HepG2 (cell line): ENCODE measurements at regions not wholly inside any gene's neighbourhood (a gene's known extent, or its start where the extent isn't known, plus 50 kb on each side); places are given as distances from the start of the nearest gene placed in this dataset.

Experiments
- EP300 ChIP-seq, 3 experiments: sonication (generic) in 1 of 3; formaldehyde crosslinking in 1 of 3; IDR thresholded peaks; 2 replicates each; pipeline versions ENCODE4 v1.5.1 to v1.6.1; 2011 to 2020; ENCODE audit warnings: low read depth in 2 of 3, low read length in 2 of 3, borderline replicate concordance in 1 of 3, improper control_type of control experiment in 1 of 3, mild to moderate bottlenecking in 1 of 3, missing genetic modification reagents in 1 of 3, moderate library complexity in 1 of 3
- EZH2 ChIP-seq: conservative IDR thresholded peaks from 2 replicates; pipeline ENCODE4 v1.6.1; 2012; ENCODE audit warnings: mild to moderate bottlenecking, low read depth, low read length, moderate library complexity
- MAX ChIP-seq: IDR thresholded peaks from 2 replicates; pipeline ENCODE4 v1.6.1; 2012; ENCODE audit warnings: inconsistent platforms
- MXI1 ChIP-seq: IDR thresholded peaks from 3 replicates; pipeline ENCODE4 v1.6.1; 2012; ENCODE audit warnings: low read depth, low read length, inconsistent platforms, borderline replicate concordance
- POLR2AphosphoS5 ChIP-seq: IDR thresholded peaks from 2 replicates; pipeline ENCODE4 v1.6.1; 2012; ENCODE audit warnings: low read depth, low read length
- TBP ChIP-seq: sonication (generic); formaldehyde crosslinking; IDR thresholded peaks from 2 replicates; pipeline ENCODE4 v1.5.0; 2020; ENCODE audit warnings: missing genetic modification reagents
- TP53 ChIP-seq: sonication (generic); formaldehyde crosslinking; conservative IDR thresholded peaks from 2 replicates; pipeline ENCODE4 v1.4.0; 2020; ENCODE audit warnings: missing genetic modification reagents
- YY1 ChIP-seq: IDR thresholded peaks from 2 replicates; pipeline ENCODE4 v1.6.1; 2011; ENCODE audit warnings: low read length, low read depth, moderate library complexity, mild to moderate bottlenecking; ENCODE audit not compliant: insufficient read depth, insufficient replicate concordance
- ZFX ChIP-seq: sonication (generic); formaldehyde crosslinking; IDR thresholded peaks from 2 replicates; pipeline ENCODE4 v1.4.0; 2020; ENCODE audit warnings: mild to moderate bottlenecking, low read depth, missing genetic modification reagents, moderate library complexity
- ZMYM3 ChIP-seq: sonication (generic); formaldehyde crosslinking; IDR thresholded peaks from 2 replicates; pipeline ENCODE4 v1.5.1; 2020; ENCODE audit warnings: mild to moderate bottlenecking, missing genetic modification reagents
- ZNF317 ChIP-seq: sonication (generic); formaldehyde crosslinking; IDR thresholded peaks from 2 replicates; pipeline ENCODE4 v1.5.0; 2020; ENCODE audit warnings: mild to moderate bottlenecking, missing genetic modification reagents
- ZNF609 ChIP-seq: sonication (generic); formaldehyde crosslinking; IDR thresholded peaks from 2 replicates; pipeline ENCODE4 v1.4.0; 2020; ENCODE audit warnings: mild to moderate bottlenecking, missing genetic modification reagents, borderline replicate concordance
- TF ChIP-seq, protein P1 (sequence below): sonication (generic); formaldehyde crosslinking; IDR thresholded peaks from 2 replicates; pipeline ENCODE4 v1.5.0; 2020; ENCODE audit warnings: mild to moderate bottlenecking, missing genetic modification reagents, moderate library complexity

- TF ChIP-seq ZNF317 (CRISPR knock-in tag) (no peak), MAX (no peak), ZMYM3 (CRISPR knock-in tag) (no peak), MXI1 (no peak), ZFX (CRISPR knock-in tag) (no peak), YY1 (no peak), TP53 (no peak), EP300 (IDR thresholded peaks at IDR 0.05; ENCODE audit: low read depth in 2 of 2, low read length in 2 of 2) (no peak), EP300 (CRISPR knock-in tag; IDR thresholded peaks at IDR 0.05; ENCODE audit: borderline replicate concordance) (no peak), TBP (CRISPR knock-in tag) (no peak), EZH2 (no peak), POLR2AphosphoS5 (no peak), ZNF609 (CRISPR knock-in tag) (no peak)
- TF ChIP-seq, protein P1, sequence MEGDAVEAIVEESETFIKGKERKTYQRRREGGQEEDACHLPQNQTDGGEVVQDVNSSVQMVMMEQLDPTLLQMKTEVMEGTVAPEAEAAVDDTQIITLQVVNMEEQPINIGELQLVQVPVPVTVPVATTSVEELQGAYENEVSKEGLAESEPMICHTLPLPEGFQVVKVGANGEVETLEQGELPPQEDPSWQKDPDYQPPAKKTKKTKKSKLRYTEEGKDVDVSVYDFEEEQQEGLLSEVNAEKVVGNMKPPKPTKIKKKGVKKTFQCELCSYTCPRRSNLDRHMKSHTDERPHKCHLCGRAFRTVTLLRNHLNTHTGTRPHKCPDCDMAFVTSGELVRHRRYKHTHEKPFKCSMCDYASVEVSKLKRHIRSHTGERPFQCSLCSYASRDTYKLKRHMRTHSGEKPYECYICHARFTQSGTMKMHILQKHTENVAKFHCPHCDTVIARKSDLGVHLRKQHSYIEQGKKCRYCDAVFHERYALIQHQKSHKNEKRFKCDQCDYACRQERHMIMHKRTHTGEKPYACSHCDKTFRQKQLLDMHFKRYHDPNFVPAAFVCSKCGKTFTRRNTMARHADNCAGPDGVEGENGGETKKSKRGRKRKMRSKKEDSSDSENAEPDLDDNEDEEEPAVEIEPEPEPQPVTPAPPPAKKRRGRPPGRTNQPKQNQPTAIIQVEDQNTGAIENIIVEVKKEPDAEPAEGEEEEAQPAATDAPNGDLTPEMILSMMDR (CRISPR knock-in tag), result no peak
These were observed 345.0 kb upstream of the STEAP1 start for GRCh38 chr7:89809291-89809690.
